ENCODE measurements at regions not wholly inside any gene's neighbourhood (a gene's known extent, or its start where the extent isn't known, plus 50 kb on each side); places are given as distances from the start of the nearest gene placed in this dataset.

- Histone ChIP-seq H3K9me3 (ENCODE audit: insufficient read depth in 2 of 2, low read depth in 1 of 2, low read length in 1 of 2) (no peaks in the 10 kb centered on the region), H2BK15ac (ENCODE audit: low read length) (no peak overlapping the region), H2BK5ac (ENCODE audit: low read depth, low read length) (no peak overlapping the region), H3K23me2 (ENCODE audit: low read depth, low read length) (peaks cover 2% of the 10 kb centered on the region; the same call in 1 of the 2 replicates), H3K36me3 (ENCODE audit: control insufficient read depth in 2 of 4, insufficient read depth in 4 of 4, low read length in 3 of 4) (no peaks in the 10 kb centered on the region), H3K79me2 (ENCODE audit: control insufficient read depth in 1 of 2, insufficient read depth in 2 of 2, low read length in 2 of 2) (no peaks in the 10 kb centered on the region), H4K91ac (replicated peaks; ENCODE audit: insufficient read length, low read length) (no peak overlapping the region), H2BK120ac (replicated peaks; ENCODE audit: low read depth, low read length) (no peak overlapping the region), H2AFZ (ENCODE audit: low read length) (no peak overlapping the region), H3K14ac (ENCODE audit: insufficient read length) (no peak overlapping the region), H4K5ac (ENCODE audit: insufficient read length, low read depth, low read length) (no peak overlapping the region), H3K23ac (ENCODE audit: insufficient read length) (no peak overlapping the region), H3K4me2 (ENCODE audit: insufficient read depth in 1 of 2, low read depth in 2 of 2, low read length in 2 of 2) (no peak overlapping the region), H3K27me3 (replicated peaks in 1 of 4; ENCODE audit: control insufficient read depth in 3 of 4, extremely low read depth in 1 of 4, insufficient read depth in 3 of 4, low read length in 3 of 4) (no peaks in the 10 kb centered on the region), H3K27ac (ENCODE audit: low read depth, low read length) (no peak overlapping the region), H2AK5ac (ENCODE audit: low read depth, low read length) (no peak overlapping the region), H2BK20ac (ENCODE audit: low read length) (no peak overlapping the region), H3K4me3 (ENCODE audit: extremely low read depth in 1 of 4, insufficient read depth in 2 of 4, low read depth in 3 of 4, low read length in 4 of 4) (no peak overlapping the region), H3K4me1 (replicated peaks in 1 of 4; ENCODE audit: control insufficient read depth in 3 of 4, insufficient read depth in 4 of 4, low read length in 3 of 4) (no peaks in the 10 kb centered on the region), H3K9ac (replicated peaks in 1 of 4; ENCODE audit: extremely low read depth in 1 of 4, low read depth in 3 of 4, low read length in 3 of 4) (no peak overlapping the region), H3K18ac (ENCODE audit: extremely low read depth, low read length) (no peak overlapping the region), H4K20me1 (replicated peaks in 1 of 2; ENCODE audit: control insufficient read depth in 1 of 2, insufficient read depth in 2 of 2, low read length in 2 of 2) (no peaks in the 10 kb centered on the region), H3K4ac (replicated peaks; ENCODE audit: insufficient read length, low read depth, low read length) (no peak overlapping the region), H4K8ac (ENCODE audit: extremely low read depth, insufficient read depth, low read length) (no peak overlapping the region), H3K79me1 (ENCODE audit: low read depth, low read length) (no peaks in the 10 kb centered on the region), H3K56ac (replicated peaks; ENCODE audit: insufficient read length, low read depth, low read length) (no peak overlapping the region), H2BK12ac (ENCODE audit: low read depth, low read length) (no peak overlapping the region)
- ChIA-PET CTCF (ENCODE audit: partially characterized antibody) (interaction anchor here (0.8 kb wide), 1 partner anchor 21 kb away, joined by 3 read pairs; no protein-coding TSS in a partner anchor), POLR2A (ENCODE audit: partially characterized antibody) (no interaction called here)
- FAIRE-seq = no peak
- no peak for DNase-seq (ENCODE audit: low read depth in 1 of 2, low spot score in 2 of 2)
- TF ChIP-seq GTF2F1 (IDR thresholded peaks at IDR 0.05; ENCODE audit: borderline replicate concordance, low read depth, low read length) = no peak
- no peak for TF ChIP-seq JUND (IDR thresholded peaks at IDR 0.05; ENCODE audit: low read length)
- TF ChIP-seq RBBP5 (IDR thresholded peaks at IDR 0.05; ENCODE audit: borderline replicate concordance, low read depth, low read length) = no peak
- TF ChIP-seq TEAD4 (IDR thresholded peaks at IDR 0.05; ENCODE audit: low read depth, low read length) = no peak
- 83% methylated on average over 4 of the region's 4 CpGs; no CpG with 5 or more reads in 1 of the 2 experiments for WGBS, 2 experiments (ENCODE audit: extremely low coverage in 1 of 2, insufficient coverage in 1 of 2, insufficient read length in 1 of 2, insufficient replicate concordance in 2 of 2, low coverage in 1 of 2, low lambda C conversion rate in 2 of 2, missing lambda C conversion rate in 1 of 2)
These were observed 164.4 kb upstream of the MYCN start for GRCh38 chr2:15775753-15776628.
